ENCODE measurements at regions not wholly inside any gene's neighbourhood (a gene's known extent, or its start where the extent isn't known, plus 50 kb on each side); places are given as distances from the start of the nearest gene placed in this dataset.

- no peak for DNase-seq
Observed at GRCh38 chr10:118409295-118409694, 67.2 kb upstream of the FAM204A start.

GRCh38 chr10:118408181-118408580, 66.1 kb upstream of the FAM204A start:
- no peak for DNase-seq

- DNase-seq = no peak
Observed at GRCh38 chr10:118407777-118408176, 65.7 kb upstream of the FAM204A start.

DNA sequence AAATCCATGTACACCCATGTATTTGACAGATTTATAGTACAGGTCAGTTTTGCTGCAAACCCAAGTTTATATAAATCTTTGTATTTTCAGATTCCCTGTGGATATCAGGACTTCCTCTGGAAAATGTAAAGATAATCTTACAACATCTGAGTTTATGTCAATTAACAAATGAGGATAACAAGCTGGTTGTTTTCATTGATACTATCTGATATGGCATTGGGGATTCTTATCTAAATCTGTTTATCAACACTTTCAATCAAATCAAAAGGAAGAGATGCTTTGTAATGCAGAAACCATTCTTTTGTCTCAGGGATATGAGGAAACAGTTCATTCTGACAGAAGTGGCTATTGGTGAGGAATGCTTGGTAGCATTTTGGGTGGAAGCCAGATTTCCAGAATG, 64.9 kb upstream of the FAM204A start:
- DNase-seq = no peak

DNA sequence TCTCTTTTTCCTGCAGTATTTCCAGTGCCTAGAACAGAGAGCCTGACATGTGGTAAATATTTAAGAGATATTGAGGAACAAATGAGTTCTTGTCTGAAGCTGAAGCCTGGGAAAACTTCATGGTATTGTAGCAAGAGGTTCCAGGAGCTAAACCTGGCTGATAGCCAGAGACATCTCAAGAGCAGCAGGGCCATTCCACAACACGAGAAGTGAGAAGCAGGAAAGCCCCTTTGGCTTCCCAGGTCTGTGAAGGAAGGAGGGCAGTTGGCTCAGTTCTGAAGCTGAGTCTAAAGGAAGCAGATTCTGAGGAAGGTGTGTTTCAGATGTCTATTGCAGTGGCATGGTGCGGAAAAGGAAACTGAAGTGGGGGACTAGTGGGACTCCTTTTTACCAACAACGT, 63.8 kb upstream of the FAM204A start:
- no peak for DNase-seq

- no peak for DNase-seq
Observed at GRCh38 chr10:118403967-118404366, 61.8 kb upstream of the FAM204A start.

GRCh38 chr10:118401708-118402193, 59.6 kb upstream of the FAM204A start:
- no peak for DNase-seq

GRCh38 chr10:118397391-118397790, 55.3 kb upstream of the FAM204A start:
- DNase-seq = no peak

- DNase-seq = no peak
Observed at GRCh38 chr10:118395947-118396346, 53.8 kb upstream of the FAM204A start.

DNA sequence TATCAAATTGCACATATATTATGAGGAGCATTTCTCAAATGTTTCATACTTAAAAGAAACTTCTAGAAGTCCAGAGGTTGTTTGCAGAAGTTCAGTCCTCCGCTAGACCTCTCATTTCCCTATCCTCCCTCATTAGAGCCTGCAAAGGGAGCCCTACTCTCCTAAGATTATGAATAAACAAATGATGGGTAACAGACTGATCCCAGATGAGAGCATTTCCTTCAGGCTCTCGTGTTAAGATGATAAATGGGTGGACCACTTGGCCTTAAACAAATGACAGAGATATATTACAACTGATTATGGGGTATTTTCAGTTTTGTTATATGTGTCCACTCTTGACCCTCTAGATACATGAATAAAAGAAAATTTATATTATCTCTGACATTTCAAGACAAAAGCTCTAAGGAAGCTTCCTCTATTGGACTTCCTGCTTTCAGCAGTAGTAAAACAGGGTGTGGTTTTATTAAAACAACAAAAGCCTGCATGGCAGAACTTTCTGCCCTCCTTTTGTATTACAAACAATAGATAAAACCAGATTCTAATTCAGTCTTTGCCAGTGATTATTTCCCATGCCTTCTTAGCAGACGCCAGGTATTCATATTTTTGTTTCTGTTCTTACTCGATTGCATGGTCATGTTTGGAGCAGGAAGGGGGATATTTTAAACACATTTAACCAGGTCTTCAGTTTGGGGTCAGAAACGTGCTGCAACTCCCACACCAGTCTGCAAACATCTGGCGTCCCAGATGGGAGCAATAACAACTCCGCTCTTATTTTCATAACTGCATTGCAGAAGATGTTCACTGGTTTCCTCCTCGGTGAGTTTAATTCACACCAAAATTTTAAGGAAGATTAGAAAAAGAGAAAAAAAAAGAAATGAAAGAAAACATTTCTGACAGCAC, 52.4 kb upstream of the FAM204A start:
- DNase-seq = no peak

- no peak for DNase-seq
Observed at GRCh38 chr10:118392761-118393160, 50.6 kb upstream of the FAM204A start.

All from stimulated activated CD4-positive, alpha-beta T cell treated with anti-CD3 and anti-CD28 coated beads, Interleukin-15, amount 100 ng/mL, for 24 hours (primary cell).